DOHH2 (cell line): ENCODE measurements at regions not wholly inside any gene's neighbourhood (a gene's known extent, or its start where the extent isn't known, plus 50 kb on each side); places are given as distances from the start of the nearest gene placed in this dataset.

Source experiments
- EZH2phosphoT487 ChIP-seq: fragments of 200-600 bp; sonication (generic); IDR thresholded peaks from 2 replicates; pipeline ENCODE4 v1.6.1; 2017; ENCODE audit warnings: borderline replicate concordance, mild to moderate bottlenecking, antibody characterized with exemption, low read length, moderate library complexity, mixed read lengths
- TF ChIP-seq, protein P1 (sequence below): fragments of 200-600 bp; sonication (generic); IDR thresholded peaks from one replicate; pipeline ENCODE4 v1.5.1; 2014; ENCODE audit warnings: antibody characterized with exemption, mild to moderate bottlenecking, low read depth, low read length; ENCODE audit not compliant: poor library complexity, severe bottlenecking

DNA sequence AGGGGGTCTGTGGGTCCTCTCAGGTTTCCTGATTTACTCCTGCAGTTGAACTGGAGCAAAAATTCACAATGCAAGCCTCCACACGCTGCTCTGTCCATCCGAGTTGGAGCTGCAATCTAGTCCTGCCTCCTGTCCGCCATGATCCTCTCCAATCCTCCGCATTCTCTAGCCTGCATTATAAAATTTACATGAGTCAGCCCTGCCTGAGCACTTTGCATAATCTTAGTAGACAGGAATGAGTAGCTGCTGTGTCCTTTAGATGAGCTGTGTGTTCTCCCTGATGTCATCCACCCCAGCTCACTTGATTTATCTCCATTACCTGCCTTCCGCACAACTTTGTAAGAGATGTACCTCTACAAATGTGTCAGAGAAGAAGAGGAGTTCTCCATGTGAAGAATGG lies 355.6 kb downstream of the STK39 start:
- TF ChIP-seq, protein P1, sequence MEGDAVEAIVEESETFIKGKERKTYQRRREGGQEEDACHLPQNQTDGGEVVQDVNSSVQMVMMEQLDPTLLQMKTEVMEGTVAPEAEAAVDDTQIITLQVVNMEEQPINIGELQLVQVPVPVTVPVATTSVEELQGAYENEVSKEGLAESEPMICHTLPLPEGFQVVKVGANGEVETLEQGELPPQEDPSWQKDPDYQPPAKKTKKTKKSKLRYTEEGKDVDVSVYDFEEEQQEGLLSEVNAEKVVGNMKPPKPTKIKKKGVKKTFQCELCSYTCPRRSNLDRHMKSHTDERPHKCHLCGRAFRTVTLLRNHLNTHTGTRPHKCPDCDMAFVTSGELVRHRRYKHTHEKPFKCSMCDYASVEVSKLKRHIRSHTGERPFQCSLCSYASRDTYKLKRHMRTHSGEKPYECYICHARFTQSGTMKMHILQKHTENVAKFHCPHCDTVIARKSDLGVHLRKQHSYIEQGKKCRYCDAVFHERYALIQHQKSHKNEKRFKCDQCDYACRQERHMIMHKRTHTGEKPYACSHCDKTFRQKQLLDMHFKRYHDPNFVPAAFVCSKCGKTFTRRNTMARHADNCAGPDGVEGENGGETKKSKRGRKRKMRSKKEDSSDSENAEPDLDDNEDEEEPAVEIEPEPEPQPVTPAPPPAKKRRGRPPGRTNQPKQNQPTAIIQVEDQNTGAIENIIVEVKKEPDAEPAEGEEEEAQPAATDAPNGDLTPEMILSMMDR = no peak
- TF ChIP-seq EZH2phosphoT487 = no peak
